MM.1S (cell line): ENCODE measurements at regions not wholly inside any gene's neighbourhood (a gene's known extent, or its start where the extent isn't known, plus 50 kb on each side); places are given as distances from the start of the nearest gene placed in this dataset.

ENCODE experiments used
- DNase-seq: peaks from one replicate; pipeline ENCODE4 v3.0.0-alpha.2; 2015
- H2AFZ ChIP-seq: fragments of 300-600 bp; sonication (generic); 2 replicates; pipeline ENCODE4 v1.6.0; 2016; ENCODE audit warnings: antibody characterized with exemption, low read length
- H3F3A ChIP-seq: fragments of 300-600 bp; sonication (generic); 2 replicates; pipeline ENCODE4 v1.6.1; 2016; ENCODE audit warnings: mild to moderate bottlenecking, antibody characterized with exemption, low read length, moderate library complexity, mixed read lengths; ENCODE audit not compliant: insufficient read depth
- H3K27ac ChIP-seq: fragments of 300-600 bp; sonication (generic); 2 replicates; pipeline ENCODE4 v1.5.1; 2016; ENCODE audit warnings: mild to moderate bottlenecking, low read length
- H3K27me3 ChIP-seq: fragments of 300-600 bp; sonication (generic); replicated peaks from 2 replicates; pipeline ENCODE4 v1.6.0; 2016; ENCODE audit warnings: low read length; ENCODE audit not compliant: insufficient read depth
- H3K36me3 ChIP-seq: fragments of 300-600 bp; sonication (generic); replicated peaks from 2 replicates; pipeline ENCODE4 v1.6.1; 2016; ENCODE audit warnings: mild to moderate bottlenecking, low read length, mixed read lengths; ENCODE audit not compliant: insufficient read depth
- H3K4me1 ChIP-seq: fragments of 300-600 bp; sonication (generic); 2 replicates; pipeline ENCODE4 v1.6.1; 2016; ENCODE audit warnings: low read length, mixed read lengths
- H3K4me2 ChIP-seq: fragments of 300-600 bp; sonication (generic); 2 replicates; pipeline ENCODE4 v1.6.0; 2016; ENCODE audit warnings: low read depth, low read length
- H3K4me3 ChIP-seq: fragments of 300-600 bp; sonication (generic); 2 replicates; pipeline ENCODE4 v1.5.1; 2016; ENCODE audit warnings: low read length, mixed read lengths
- H3K79me2 ChIP-seq: fragments of 300-600 bp; sonication (generic); 2 replicates; pipeline ENCODE4 v1.6.1; 2016; ENCODE audit warnings: mixed run types, low read length, mixed read lengths
- H3K9ac ChIP-seq: fragments of 300-600 bp; sonication (generic); 2 replicates; pipeline ENCODE4 v1.6.1; 2016; ENCODE audit warnings: low read length, mixed read lengths
- H3K9me2 ChIP-seq: fragments of 300-600 bp; sonication (generic); replicated peaks from 2 replicates; pipeline ENCODE4 v1.6.1; 2016; ENCODE audit warnings: mild to moderate bottlenecking, low read length, mixed read lengths; ENCODE audit not compliant: insufficient read depth
- H3K9me3 ChIP-seq: fragments of 300-600 bp; sonication (generic); replicated peaks from 2 replicates; pipeline ENCODE4 v1.6.1; 2016; ENCODE audit warnings: mild to moderate bottlenecking, low read length, mixed read lengths; ENCODE audit not compliant: insufficient read depth
- H4K20me1 ChIP-seq: fragments of 300-600 bp; sonication (generic); 2 replicates; pipeline ENCODE4 v1.6.1; 2016; ENCODE audit warnings: mild to moderate bottlenecking, low read length, moderate library complexity, mixed read lengths; ENCODE audit not compliant: insufficient read depth
- EZH2 ChIP-seq: fragments of 300-600 bp; sonication (generic); optimal IDR thresholded peaks from 2 replicates; pipeline ENCODE3; 2017; ENCODE audit warnings: low read depth, mild to moderate bottlenecking, antibody characterized with exemption, low read length, mixed read lengths
- EZH2phosphoT487 ChIP-seq: fragments of 300-600 bp; sonication (generic); IDR thresholded peaks from 2 replicates; pipeline ENCODE4 v1.6.1; 2018; ENCODE audit warnings: antibody characterized with exemption, low read length
- TF ChIP-seq, protein P1 (sequence below): fragments of 300-600 bp; sonication (generic); IDR thresholded peaks from 2 replicates; pipeline ENCODE4 v1.5.1; 2016; ENCODE audit warnings: antibody characterized with exemption, low read length, mixed read lengths

DNA sequence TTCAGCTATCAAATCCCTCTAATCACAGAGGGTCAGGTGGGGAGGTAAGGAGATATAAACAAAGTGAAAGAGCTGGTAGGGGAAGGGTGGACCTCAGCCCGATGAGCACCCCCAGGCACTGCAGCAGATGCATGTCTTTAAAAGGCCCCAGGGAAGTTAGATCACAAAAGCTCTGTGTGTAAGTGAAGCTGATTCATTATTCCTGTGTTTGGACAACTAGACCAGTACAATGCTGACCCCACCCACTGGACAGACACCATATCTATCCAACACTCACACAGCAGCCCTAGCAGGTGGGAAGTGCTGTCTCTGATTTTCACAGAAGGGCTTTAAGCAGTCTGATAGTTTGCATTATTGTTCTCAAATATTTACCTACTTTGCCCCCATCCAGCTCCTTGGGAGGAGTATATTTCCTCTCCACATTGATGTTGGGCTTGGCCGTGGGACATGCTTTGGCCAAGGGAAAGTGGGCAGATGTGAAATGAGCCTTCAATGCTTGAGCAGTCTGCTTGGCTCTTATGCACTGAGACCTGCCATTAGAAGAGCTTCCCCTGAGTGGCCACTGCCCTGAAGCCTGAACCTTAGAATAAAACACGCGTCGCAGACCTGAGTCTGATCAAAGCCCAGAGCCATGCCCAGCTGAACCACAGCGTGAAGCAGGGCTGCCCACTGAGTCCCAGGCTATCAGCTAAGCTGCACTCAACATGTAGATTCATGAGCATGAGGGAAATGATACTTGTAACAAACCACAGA is 111.4 kb downstream of the COPS8 start:
- no peak overlapping the region for H3K27ac ChIP-seq
- TF ChIP-seq, protein P1, sequence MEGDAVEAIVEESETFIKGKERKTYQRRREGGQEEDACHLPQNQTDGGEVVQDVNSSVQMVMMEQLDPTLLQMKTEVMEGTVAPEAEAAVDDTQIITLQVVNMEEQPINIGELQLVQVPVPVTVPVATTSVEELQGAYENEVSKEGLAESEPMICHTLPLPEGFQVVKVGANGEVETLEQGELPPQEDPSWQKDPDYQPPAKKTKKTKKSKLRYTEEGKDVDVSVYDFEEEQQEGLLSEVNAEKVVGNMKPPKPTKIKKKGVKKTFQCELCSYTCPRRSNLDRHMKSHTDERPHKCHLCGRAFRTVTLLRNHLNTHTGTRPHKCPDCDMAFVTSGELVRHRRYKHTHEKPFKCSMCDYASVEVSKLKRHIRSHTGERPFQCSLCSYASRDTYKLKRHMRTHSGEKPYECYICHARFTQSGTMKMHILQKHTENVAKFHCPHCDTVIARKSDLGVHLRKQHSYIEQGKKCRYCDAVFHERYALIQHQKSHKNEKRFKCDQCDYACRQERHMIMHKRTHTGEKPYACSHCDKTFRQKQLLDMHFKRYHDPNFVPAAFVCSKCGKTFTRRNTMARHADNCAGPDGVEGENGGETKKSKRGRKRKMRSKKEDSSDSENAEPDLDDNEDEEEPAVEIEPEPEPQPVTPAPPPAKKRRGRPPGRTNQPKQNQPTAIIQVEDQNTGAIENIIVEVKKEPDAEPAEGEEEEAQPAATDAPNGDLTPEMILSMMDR: no peak
- TF ChIP-seq EZH2phosphoT487 (no peak), EZH2 (no peak)
- no peak overlapping the region for H3K9ac ChIP-seq
- H3K36me3 ChIP-seq: no peaks in the 10 kb centered on the region
- H3K9me3 ChIP-seq: no peaks in the 10 kb centered on the region
- DNase-seq: no peak
- H3K9me2 ChIP-seq: no peaks in the 10 kb centered on the region
- no peak overlapping the region for H2AFZ ChIP-seq
- no peak overlapping the region for H3K4me2 ChIP-seq
- no peaks in the 10 kb centered on the region for H3K79me2 ChIP-seq
- H3K4me1 ChIP-seq: no peaks in the 10 kb centered on the region
- H4K20me1 ChIP-seq: no peaks in the 10 kb centered on the region
- H3F3A ChIP-seq: no peaks in the 10 kb centered on the region
- no peak overlapping the region for H3K4me3 ChIP-seq
- H3K27me3 ChIP-seq: no peaks in the 10 kb centered on the region

DNA sequence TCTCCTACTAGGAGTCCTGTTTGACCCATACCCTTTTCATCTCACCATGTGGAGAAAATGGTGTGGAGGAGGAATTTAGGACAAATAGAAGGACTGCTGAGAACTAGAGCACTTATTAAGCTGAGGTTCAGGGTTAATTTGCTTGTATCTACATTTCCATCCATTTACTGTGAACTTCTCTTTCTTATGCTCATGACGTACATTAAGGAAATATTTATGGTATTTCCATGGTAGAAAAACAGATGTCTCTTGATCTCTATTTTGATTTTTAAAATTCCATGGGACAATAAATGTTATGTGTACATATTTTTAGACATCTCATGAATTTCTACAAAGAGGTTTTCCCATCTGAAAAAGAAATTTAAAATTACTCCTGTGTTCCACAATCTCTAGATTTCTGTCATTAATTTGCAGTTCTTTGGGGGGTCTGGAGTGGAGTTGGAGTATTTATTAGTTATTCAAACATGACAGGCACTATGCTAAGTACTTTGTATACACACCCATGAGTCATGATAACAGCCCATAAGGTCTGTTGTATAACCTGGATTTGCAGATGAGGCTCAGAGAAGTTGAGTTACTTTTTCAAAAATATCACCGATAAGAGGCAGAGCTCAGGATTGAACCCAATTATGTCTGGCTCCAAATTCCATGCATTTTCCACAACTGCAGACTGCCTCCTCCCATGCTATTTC is 112.6 kb downstream of the COPS8 start:
- no peaks in the 10 kb centered on the region for H3K79me2 ChIP-seq
- TF ChIP-seq, protein P1: no peak
- TF ChIP-seq EZH2 (no peak), EZH2phosphoT487 (no peak)
- no peaks in the 10 kb centered on the region for H4K20me1 ChIP-seq
- H3K27me3 ChIP-seq: no peaks in the 10 kb centered on the region
- H3K27ac ChIP-seq: no peak overlapping the region
- no peaks in the 10 kb centered on the region for H3K36me3 ChIP-seq
- H3K4me2 ChIP-seq: no peak overlapping the region
- H3F3A ChIP-seq: no peaks in the 10 kb centered on the region
- no peaks in the 10 kb centered on the region for H3K9me3 ChIP-seq
- no peak overlapping the region for H2AFZ ChIP-seq
- H3K4me1 ChIP-seq: no peaks in the 10 kb centered on the region
- no peak for DNase-seq
- H3K4me3 ChIP-seq: no peak overlapping the region
- H3K9ac ChIP-seq: no peak overlapping the region
- no peaks in the 10 kb centered on the region for H3K9me2 ChIP-seq

DNA sequence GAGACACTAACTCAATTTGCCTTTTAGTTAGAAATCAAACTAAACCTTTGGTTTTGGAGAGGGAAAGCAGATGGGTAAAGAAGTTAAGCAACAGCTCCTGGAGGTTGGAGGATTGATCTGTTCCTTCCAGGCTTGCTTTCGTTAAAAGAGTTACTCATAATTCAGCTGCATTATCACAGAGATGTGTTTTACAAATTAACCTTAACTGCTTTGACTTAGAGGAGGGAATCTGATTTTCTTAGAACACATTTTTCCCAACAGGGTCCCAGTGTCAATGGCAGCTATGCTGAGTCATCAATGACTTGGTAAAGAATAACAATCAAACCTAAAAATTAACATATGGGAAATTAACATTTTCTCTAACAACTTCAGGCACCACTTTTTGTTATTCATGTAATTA is 113.4 kb downstream of the COPS8 start:
- no peak overlapping the region for H2AFZ ChIP-seq
- H3K4me1 ChIP-seq: no peaks in the 10 kb centered on the region
- no peaks in the 10 kb centered on the region for H3K27me3 ChIP-seq
- H3K36me3 ChIP-seq: no peaks in the 10 kb centered on the region
- H3K4me2 ChIP-seq: no peak overlapping the region
- no peak overlapping the region for H3K9ac ChIP-seq
- no peaks in the 10 kb centered on the region for H3K9me2 ChIP-seq
- H3K79me2 ChIP-seq: no peaks in the 10 kb centered on the region
- no peak overlapping the region for H3K27ac ChIP-seq
- H3K9me3 ChIP-seq: no peaks in the 10 kb centered on the region
- no peak for DNase-seq
- no peaks in the 10 kb centered on the region for H4K20me1 ChIP-seq
- H3F3A ChIP-seq: no peaks in the 10 kb centered on the region
- H3K4me3 ChIP-seq: no peak overlapping the region
- TF ChIP-seq EZH2phosphoT487 (no peak), EZH2 (no peak)
- TF ChIP-seq, protein P1: no peak
